ENCODE measurements at regions not wholly inside any gene's neighbourhood (a gene's known extent, or its start where the extent isn't known, plus 50 kb on each side); places are given as distances from the start of the nearest gene placed in this dataset.

- DNase-seq, result no peak
Measured at GRCh38 chr2:12063210-12063609, 316.8 kb downstream of the LPIN1 start.

- no peak for DNase-seq
Measured at GRCh38 chr2:12064153-12064552, 317.7 kb downstream of the LPIN1 start.

GRCh38 chr2:12066116-12066515 is 319.7 kb downstream of the LPIN1 start:
- DNase-seq, result no peak

GRCh38 chr2:12066986-12067385 is 320.6 kb downstream of the LPIN1 start:
- DNase-seq, result no peak

GRCh38 chr2:12068796-12069538 is 322.5 kb downstream of the LPIN1 start:
- DNase-seq, result no peak

- DNase-seq, result no peak
Measured at GRCh38 chr2:12070153-12070552, 323.7 kb downstream of the LPIN1 start.

DNA sequence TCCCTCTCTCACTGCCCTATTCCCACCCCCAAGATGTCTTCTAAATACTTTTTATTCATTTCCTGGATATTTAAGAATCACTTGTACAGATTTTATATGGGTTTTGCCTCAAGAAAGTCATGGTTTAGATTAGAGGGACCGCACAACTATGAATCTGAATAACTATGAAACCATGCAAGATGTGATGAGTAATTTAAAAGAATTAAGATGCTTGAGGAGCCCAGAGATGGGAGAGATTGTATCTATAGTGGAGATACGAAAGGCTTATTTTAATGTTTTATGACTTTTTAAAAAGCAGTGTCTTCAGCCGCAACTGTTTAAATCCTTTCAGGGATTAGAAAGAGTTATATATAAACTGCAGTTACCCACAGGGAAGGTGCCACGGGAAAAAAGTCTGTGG is 324.1 kb downstream of the LPIN1 start:
- peak; percentile 92 for DNase-seq

GRCh38 chr2:12071318-12071717 is 324.9 kb downstream of the LPIN1 start:
- no peak for DNase-seq

DNA sequence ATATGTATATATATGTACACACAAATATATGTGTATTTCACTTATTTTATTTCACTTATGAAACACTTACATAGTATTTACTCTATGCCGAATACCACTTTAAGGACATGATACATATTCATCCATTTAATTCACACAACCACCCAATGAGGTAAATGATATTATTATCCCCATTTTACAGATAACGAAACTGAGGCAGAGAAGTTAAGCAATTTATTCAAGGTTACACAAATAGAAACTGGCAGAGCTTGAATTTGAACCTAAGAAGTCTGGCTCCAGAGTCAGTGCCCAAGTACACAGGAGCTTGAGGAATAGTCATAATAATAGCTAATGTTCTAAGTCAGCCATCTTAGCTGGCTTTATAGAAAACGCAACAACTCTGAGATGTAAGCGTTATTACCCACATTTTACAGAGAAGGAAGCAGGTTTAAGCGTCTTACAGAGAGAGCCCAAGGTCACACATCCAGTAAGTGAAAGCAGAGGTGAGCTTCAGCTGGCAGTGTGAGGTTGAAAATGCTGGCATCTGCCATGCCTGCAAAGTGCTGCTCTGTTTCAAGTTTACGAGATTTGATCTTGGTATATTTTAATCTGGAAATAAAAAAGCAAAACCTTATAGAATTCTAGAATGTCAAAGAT is 326.9 kb downstream of the LPIN1 start:
- DNase-seq, result no peak

DNA sequence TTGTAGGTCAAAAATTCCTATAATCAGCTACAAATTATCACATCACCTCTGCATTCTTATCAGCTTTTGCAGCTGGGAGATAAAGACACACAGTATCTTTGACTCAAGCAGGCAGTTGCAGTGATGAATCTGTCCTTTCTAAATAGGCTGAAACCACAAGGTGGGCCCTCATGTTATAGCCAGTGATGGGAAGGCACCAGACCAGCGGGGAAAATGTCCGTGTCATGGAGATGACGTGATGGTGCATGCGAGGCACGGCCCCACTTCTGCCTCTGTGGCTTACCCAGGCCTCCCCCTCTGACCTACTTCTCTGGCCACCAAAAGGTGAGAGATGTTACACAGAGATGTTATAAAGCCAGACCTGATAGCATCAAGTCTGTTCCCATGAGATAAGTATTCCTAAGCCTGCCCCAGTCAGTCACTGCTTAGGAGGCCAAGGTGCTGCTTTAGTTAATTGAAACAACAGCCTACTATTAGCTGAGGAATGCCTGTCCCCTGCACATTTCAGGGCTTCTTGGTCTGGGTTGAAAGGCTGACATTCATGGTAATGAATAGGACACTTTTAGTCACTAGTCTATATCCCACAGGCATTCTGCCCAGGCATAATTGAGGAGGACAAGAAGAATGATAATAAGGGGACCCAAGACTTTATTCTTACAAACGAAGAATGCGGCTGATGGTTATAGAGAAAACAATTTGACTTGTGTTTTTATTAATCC is 327.9 kb downstream of the LPIN1 start:
- no peak for DNase-seq

- no peak for DNase-seq
Measured at GRCh38 chr2:12074845-12075217, 328.4 kb downstream of the LPIN1 start.

DNA sequence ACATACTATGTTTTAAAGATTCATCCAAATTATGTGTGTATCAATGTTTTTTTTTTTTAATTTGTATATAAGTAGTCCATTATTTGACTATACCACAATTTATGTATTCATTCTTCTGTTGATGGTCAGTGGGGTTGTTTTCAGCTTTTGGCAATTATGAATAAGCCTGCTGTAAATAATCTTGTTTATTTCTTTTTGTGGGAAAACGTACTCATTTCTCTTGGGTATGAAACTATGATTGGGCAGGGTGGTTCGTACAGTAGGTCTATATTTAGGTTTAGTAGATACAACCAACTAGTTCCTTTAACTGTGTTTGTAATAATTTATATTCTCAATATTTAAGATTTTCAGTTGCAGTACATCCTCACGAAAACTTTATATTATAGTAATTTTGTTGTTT is 329.2 kb downstream of the LPIN1 start:
- no peak for DNase-seq

DNA sequence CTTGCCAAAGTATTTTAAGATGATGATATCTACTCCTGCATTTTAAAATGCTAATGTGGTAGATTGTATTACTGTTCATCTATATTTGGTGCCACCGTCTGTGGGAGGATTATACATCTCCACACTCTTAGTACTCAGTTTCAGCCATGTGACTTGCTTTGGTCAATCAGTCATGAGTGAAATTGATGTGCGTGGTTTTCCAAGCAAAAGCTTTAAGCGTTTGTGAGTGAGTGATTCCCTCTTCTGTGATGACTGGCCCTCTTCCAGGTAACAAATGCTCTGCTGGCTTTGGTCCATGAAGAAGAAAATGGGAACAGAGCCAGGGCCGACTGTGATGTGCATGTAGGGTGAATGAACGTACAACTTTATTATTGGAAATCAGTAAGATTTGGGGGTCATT is 330.4 kb downstream of the LPIN1 start:
- DNase-seq, result peak; percentile 58

DNA sequence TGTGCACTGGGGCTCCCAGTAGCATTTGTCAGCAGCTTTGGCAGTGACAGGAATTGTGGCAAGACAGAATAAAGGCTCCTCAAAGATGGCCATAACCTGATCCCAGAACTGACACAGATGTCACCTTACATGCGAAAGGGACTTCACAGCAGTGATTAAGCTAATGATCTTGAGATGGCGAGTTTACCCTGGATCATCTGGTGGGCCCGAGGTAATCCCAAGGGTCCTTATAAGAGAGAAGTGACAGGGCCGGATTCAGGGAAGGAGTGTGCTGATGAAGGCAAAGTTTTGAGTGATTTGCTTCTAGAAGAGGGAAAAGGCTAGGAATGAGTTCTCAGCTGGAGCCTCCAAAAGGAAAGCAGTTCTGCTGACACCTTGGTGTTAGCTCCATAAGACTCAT is 333.9 kb downstream of the LPIN1 start:
- DNase-seq, result no peak

- DNase-seq, result peak; percentile 45
Measured at GRCh38 chr2:12081481-12082210, 335.2 kb downstream of the LPIN1 start.

DNA sequence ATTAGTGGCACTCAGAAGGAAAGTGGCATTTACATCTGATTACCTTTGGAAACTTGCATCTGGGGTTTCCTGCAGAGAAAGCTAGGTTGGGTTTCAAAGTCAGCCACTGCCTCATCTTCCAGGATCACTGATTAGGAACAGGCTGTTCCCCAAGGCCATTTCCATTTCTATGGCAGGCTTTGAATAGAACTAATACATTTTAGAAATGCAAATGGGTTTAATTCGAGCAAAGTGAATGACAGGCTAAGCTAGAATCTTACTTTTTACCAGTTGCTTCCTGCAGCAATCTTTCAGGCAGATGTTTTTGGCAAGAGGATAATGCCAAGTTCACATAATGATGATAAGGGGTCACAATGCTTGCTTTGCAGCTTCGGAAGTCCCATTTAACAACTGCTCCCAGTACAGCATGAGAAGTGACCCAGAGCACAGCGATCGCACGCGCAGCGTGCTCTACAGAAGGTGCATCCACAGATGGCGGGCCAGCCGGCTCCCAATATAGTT is 336.7 kb downstream of the LPIN1 start:
- no peak for DNase-seq

- no peak for DNase-seq
Measured at GRCh38 chr2:12083713-12084419, 337.4 kb downstream of the LPIN1 start.

DNA sequence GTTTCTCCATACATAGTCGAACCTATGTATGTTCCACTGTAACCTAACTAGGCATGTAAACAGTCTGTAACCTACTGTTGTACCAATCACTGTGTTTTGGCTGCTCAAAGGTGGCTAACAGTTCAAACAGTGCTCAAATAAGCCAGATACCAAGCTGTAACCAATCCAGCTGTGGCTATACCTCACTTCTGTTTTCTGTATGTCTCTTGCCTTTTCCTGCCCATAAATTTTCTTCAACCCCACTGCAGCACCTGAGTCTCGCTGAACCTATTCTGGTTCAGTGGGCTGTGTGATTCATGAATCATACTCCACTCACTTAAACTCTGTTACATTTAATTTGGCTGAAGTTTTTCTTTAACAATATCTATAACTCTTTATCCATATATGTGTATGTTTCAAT is 340.7 kb downstream of the LPIN1 start:
- no peak for DNase-seq

DNA sequence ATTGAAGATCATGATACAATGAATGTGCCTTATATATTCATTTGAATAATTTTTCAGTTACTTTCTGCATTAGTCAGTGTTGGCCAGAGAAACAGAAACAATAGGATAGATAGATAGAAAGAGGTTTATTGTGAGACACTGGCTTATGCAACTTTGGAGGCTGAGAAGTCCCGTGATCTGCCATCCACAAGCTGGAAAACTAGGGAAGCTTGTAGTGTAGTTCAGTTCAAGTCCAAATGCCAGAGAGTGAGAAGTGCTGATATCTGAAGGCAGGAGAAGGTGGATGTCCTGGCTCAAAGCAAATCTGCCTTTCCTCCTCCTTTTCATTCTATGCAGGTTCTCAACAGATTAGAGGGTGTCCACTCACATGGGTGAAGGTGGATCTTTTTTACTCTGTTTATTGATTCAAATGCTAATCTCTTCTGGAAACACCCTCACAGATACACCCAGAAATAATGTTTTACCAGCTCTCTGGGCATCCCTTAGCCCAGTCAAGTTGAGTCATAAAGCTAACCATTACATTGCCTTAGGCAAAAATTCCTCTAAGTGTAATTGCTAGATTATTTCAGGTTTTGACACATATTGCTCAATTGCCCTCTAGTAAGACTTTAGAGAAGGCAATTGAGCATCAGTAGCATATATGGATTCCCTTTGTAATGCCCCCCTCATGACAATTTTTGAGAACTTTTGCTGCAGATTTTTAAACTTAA is 341.4 kb downstream of the LPIN1 start:
- peak; percentile 31 for DNase-seq

DNA sequence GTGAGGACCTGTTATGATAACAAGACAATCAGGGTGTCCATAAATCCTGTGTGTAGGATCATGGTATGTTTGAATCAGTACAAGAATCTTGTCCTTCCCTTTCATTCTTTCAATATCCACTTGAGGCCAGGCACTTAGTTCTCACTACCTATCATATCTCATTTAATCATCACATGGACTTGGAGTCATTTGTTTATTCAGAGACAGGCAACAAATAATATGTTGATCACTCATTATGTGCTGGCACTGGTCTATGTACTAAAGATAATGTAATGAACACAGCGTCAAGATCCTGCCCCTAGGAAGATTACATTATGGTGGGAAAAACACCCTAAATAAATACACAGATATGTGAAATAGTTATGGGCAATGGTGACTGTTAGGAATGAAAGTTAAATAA is 342.6 kb downstream of the LPIN1 start:
- DNase-seq, result no peak

DNA sequence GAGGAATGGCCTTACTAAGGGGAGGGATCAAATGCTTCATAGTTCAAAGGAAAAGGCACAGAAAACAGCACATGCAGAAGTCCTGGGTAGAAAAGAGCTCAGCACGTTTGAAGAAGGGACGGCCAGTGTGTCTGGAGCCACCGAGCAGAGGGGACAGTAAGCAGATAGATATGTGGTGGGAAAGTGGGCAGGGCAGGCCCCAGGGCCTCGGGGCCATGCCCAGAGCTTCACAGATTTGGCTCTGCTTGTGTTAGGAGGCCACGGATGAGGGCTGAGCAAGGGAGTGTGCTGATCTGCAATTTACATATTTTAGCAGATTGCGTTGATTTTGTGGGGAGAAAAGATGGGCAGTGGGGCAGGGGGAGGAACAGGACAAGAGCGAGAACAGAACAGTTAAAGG is 343.1 kb downstream of the LPIN1 start:
- no peak for DNase-seq

- DNase-seq, result no peak
Measured at GRCh38 chr2:12090072-12090471, 343.6 kb downstream of the LPIN1 start.
